SK-N-SH treated with all-trans-retinoic acid at 6 μM for 48 hours (cell line): ENCODE measurements at regions not wholly inside any gene's neighbourhood (a gene's known extent, or its start where the extent isn't known, plus 50 kb on each side); places are given as distances from the start of the nearest gene placed in this dataset.

Source experiments
- ATAC-seq: fragments of 200-7000 bp; cut with Tn5 transposase; 3 replicates; pipeline ENCODE4 v1.9.1; 2020; ENCODE audit warnings: mild to moderate bottlenecking, moderate library complexity
- ARNTL ChIP-seq: fragments of 450-650 bp; formaldehyde crosslinking; IDR thresholded peaks from 2 replicates; pipeline ENCODE4 v1.5.0; 2020; ENCODE audit warnings: low read depth, mild to moderate bottlenecking, moderate library complexity, borderline replicate concordance
- BACH2 ChIP-seq: fragments of 250-450 bp; sonication (Bioruptor Pico); IDR thresholded peaks from 2 replicates; pipeline ENCODE4 v1.9.0; 2021; ENCODE audit warnings: mild to moderate bottlenecking, borderline replicate concordance
- CREB5 ChIP-seq: fragments of 250-450 bp; sonication (Bioruptor Pico); IDR thresholded peaks from 2 replicates; pipeline ENCODE4 v1.5.1; 2020; ENCODE audit warnings: low read depth, mild to moderate bottlenecking, moderate library complexity
- CSDC2 ChIP-seq: fragments of 250-450 bp; sonication (Bioruptor Pico); IDR thresholded peaks from 2 replicates; pipeline ENCODE4 v1.5.0; 2020; ENCODE audit warnings: mild to moderate bottlenecking, moderate library complexity
- CSRNP3 ChIP-seq: fragments of 250-450 bp; sonication (Bioruptor Pico); IDR thresholded peaks from 2 replicates; pipeline ENCODE4 v1.5.1; 2021; ENCODE audit warnings: mild to moderate bottlenecking, moderate library complexity
- ISL1 ChIP-seq: fragments of 250-450 bp; sonication (Bioruptor Pico); IDR thresholded peaks from 2 replicates; pipeline ENCODE4 v2.1.2; 2022; ENCODE audit warnings: mild to moderate bottlenecking, moderate library complexity
- OSR1 ChIP-seq: fragments of 250-450 bp; sonication (Bioruptor Pico); IDR thresholded peaks from 2 replicates; pipeline ENCODE4 v1.8.0; 2022; ENCODE audit warnings: moderate library complexity, mild to moderate bottlenecking, inconsistent platforms
- POU6F1 ChIP-seq: fragments of 250-450 bp; sonication (Bioruptor Pico); IDR thresholded peaks from 2 replicates; pipeline ENCODE4 v1.8.0; 2021; ENCODE audit warnings: low read depth, mild to moderate bottlenecking, moderate library complexity, borderline replicate concordance
- PPARA ChIP-seq: fragments of 250-450 bp; sonication (Bioruptor Pico); IDR thresholded peaks from 2 replicates; pipeline ENCODE4 v1.5.0; 2020; ENCODE audit warnings: mild to moderate bottlenecking, borderline replicate concordance
- RARB ChIP-seq: fragments of 250-450 bp; sonication (Bioruptor Pico); IDR thresholded peaks from 2 replicates; pipeline ENCODE4 v1.8.0; 2021; ENCODE audit warnings: mild to moderate bottlenecking, moderate library complexity
- SNAI2 ChIP-seq: fragments of 250-450 bp; sonication (Bioruptor Pico); IDR thresholded peaks from 2 replicates; pipeline ENCODE4 v1.5.0; 2020; ENCODE audit warnings: mild to moderate bottlenecking, moderate library complexity
- TCF4 ChIP-seq: fragments of 250-450 bp; sonication (Bioruptor Pico); IDR thresholded peaks from 2 replicates; pipeline ENCODE4 v1.8.0; 2021; ENCODE audit warnings: mild to moderate bottlenecking, moderate library complexity, borderline replicate concordance
- TOX ChIP-seq: fragments of 250-450 bp; sonication (Bioruptor Pico); IDR thresholded peaks from 2 replicates; pipeline ENCODE4 v1.8.0; 2021; ENCODE audit warnings: mild to moderate bottlenecking, moderate library complexity, borderline replicate concordance
- ZFP3 ChIP-seq: fragments of 250-450 bp; sonication (Bioruptor Pico); IDR thresholded peaks from 2 replicates; pipeline ENCODE4 v1.5.0; 2020; ENCODE audit warnings: mild to moderate bottlenecking, moderate library complexity
- ZFP30 ChIP-seq: fragments of 450-650 bp; formaldehyde crosslinking; IDR thresholded peaks from 2 replicates; pipeline ENCODE4 v1.5.0; 2022; ENCODE audit warnings: mild to moderate bottlenecking, moderate library complexity
- ZNF565 ChIP-seq: fragments of 450-650 bp; formaldehyde crosslinking; conservative IDR thresholded peaks from 2 replicates; pipeline ENCODE4 v1.5.0; 2020; ENCODE audit warnings: low read depth, mild to moderate bottlenecking, moderate library complexity
- ZNF70 ChIP-seq: fragments of 450-650 bp; formaldehyde crosslinking; IDR thresholded peaks from 2 replicates; pipeline ENCODE4 v1.5.0; 2020; ENCODE audit warnings: mild to moderate bottlenecking, moderate library complexity
- TF ChIP-seq, protein P1 (sequence below): fragments of 250-450 bp; sonication (Bioruptor Pico); IDR thresholded peaks from 2 replicates; pipeline ENCODE4 v1.8.0; 2020; ENCODE audit warnings: mild to moderate bottlenecking, moderate library complexity, borderline replicate concordance
- TF ChIP-seq, protein P2 (sequence below): fragments of 250-450 bp; sonication (Bioruptor Pico); IDR thresholded peaks from 2 replicates; pipeline ENCODE4 v1.5.0; 2020; ENCODE audit warnings: mild to moderate bottlenecking, moderate library complexity

DNA sequence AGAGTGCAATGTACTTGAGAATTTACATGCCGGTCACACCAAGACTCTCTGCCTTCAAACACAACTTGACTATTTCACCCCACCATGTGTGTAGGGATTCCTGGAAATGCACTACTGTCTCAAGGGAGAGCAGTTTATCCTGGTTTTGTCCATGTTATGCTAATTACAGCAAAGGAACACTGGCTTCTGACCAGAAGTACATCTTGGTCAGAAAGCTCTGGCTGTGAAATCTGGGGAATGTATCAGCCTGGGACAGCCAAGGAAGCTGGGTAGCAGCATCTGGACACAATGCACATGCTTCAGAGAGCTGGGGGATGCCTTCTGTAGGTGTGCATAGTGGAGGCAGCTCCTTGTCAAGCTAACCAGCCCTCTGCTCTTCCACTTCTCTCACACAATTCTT lies 1432.6 kb upstream of the TENM3 start:
- TF ChIP-seq, protein P1, sequence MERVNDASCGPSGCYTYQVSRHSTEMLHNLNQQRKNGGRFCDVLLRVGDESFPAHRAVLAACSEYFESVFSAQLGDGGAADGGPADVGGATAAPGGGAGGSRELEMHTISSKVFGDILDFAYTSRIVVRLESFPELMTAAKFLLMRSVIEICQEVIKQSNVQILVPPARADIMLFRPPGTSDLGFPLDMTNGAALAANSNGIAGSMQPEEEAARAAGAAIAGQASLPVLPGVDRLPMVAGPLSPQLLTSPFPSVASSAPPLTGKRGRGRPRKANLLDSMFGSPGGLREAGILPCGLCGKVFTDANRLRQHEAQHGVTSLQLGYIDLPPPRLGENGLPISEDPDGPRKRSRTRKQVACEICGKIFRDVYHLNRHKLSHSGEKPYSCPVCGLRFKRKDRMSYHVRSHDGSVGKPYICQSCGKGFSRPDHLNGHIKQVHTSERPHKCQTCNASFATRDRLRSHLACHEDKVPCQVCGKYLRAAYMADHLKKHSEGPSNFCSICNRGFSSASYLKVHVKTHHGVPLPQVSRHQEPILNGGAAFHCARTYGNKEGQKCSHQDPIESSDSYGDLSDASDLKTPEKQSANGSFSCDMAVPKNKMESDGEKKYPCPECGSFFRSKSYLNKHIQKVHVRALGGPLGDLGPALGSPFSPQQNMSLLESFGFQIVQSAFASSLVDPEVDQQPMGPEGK (CRISPR knock-in tag), result no peak
- TF ChIP-seq ZFP30 (CRISPR knock-in tag), result no peak
- TF ChIP-seq SNAI2 (CRISPR knock-in tag), result no peak
- no peak for TF ChIP-seq ZFP3 (CRISPR knock-in tag)
- TF ChIP-seq PPARA, result no peak
- no peak for ATAC-seq

DNA sequence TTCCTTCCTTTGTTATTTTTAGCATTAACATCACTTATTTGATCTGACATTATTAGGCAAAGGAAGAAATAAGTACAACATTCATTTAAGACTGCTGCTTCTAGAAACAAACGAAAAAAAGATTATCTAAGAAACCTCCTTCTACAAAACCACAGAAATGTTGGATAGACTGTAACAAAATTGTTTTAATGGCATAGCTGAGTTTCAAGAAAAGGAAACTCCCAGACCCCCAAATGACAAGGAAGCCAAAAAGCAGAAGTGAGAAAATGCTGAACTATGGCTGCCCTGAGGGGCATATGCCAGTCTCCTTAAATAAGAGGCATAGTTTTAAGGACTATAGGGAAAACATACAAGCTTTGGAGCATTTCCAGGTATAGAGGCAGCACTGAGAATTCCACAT lies 1431.6 kb upstream of the TENM3 start:
- ATAC-seq, result no peak
- no peak for TF ChIP-seq ARNTL (CRISPR knock-in tag)
- no peak for TF ChIP-seq ZFP3 (CRISPR knock-in tag)
- no peak for TF ChIP-seq PPARA
- TF ChIP-seq ISL1 (CRISPR knock-in tag), result no peak

DNA sequence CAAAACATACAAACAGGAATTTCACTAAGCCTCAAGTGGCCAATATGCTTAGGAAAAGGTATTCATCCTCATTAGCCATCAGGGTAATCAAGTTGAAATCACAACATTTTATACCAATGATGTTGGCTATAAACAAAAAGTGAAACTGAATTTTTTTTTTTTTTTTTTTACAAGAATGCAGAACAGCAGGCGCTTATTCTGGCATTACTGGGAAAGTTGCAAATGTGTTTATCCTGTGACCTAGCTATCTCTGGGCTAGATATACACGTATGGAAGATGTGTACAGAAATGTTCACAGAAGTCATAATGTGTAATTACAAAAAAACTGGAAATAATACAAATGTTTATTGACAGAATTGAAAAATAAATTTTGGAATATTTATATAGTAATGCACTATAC lies 1430.4 kb upstream of the TENM3 start:
- ATAC-seq, result no peak
- TF ChIP-seq, protein P1 (CRISPR knock-in tag), result no peak
- TF ChIP-seq ISL1 (CRISPR knock-in tag) (no peak), TCF4 (CRISPR knock-in tag) (no peak), CSRNP3 (CRISPR knock-in tag) (no peak), ZNF70 (CRISPR knock-in tag) (no peak), BACH2 (CRISPR knock-in tag) (no peak), RARB (CRISPR knock-in tag) (no peak), TOX (CRISPR knock-in tag) (no peak), CREB5 (no peak), POU6F1 (CRISPR knock-in tag) (no peak)
- TF ChIP-seq, protein P2, sequence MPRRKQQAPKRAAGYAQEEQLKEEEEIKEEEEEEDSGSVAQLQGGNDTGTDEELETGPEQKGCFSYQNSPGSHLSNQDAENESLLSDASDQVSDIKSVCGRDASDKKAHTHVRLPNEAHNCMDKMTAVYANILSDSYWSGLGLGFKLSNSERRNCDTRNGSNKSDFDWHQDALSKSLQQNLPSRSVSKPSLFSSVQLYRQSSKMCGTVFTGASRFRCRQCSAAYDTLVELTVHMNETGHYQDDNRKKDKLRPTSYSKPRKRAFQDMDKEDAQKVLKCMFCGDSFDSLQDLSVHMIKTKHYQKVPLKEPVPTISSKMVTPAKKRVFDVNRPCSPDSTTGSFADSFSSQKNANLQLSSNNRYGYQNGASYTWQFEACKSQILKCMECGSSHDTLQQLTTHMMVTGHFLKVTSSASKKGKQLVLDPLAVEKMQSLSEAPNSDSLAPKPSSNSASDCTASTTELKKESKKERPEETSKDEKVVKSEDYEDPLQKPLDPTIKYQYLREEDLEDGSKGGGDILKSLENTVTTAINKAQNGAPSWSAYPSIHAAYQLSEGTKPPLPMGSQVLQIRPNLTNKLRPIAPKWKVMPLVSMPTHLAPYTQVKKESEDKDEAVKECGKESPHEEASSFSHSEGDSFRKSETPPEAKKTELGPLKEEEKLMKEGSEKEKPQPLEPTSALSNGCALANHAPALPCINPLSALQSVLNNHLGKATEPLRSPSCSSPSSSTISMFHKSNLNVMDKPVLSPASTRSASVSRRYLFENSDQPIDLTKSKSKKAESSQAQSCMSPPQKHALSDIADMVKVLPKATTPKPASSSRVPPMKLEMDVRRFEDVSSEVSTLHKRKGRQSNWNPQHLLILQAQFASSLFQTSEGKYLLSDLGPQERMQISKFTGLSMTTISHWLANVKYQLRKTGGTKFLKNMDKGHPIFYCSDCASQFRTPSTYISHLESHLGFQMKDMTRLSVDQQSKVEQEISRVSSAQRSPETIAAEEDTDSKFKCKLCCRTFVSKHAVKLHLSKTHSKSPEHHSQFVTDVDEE, result no peak

GRCh38 chr4:180814875-180815417 lies 1428.3 kb upstream of the TENM3 start:
- TF ChIP-seq OSR1 (CRISPR knock-in tag), result no peak
- TF ChIP-seq ARNTL (CRISPR knock-in tag), result no peak
- no peak for TF ChIP-seq ZNF565 (CRISPR knock-in tag)
- no peak for TF ChIP-seq POU6F1 (CRISPR knock-in tag)
- TF ChIP-seq SNAI2 (CRISPR knock-in tag), result no peak
- no peak for TF ChIP-seq CSDC2 (CRISPR knock-in tag)
- no peak for TF ChIP-seq ZFP3 (CRISPR knock-in tag)
- ATAC-seq, result no peak
